Osteocyte (in vitro differentiated cells): ENCODE measurements at regions not wholly inside any gene's neighbourhood (a gene's known extent, or its start where the extent isn't known, plus 50 kb on each side); places are given as distances from the start of the nearest gene placed in this dataset.

ENCODE experiments used
- DNase-seq: peaks from one replicate; pipeline ENCODE4 v3.0.0; 2021; ENCODE audit warnings: mixed read lengths; ENCODE audit not compliant: unreplicated experiment; ENCODE audit errors: extremely low spot score
- H3K27ac Mint-ChIP-seq: one replicate; pipeline ENCODE4 v1.8.0; 2021; ENCODE audit warnings: mild to moderate bottlenecking, mixed read lengths; ENCODE audit not compliant: unreplicated experiment
- H3K27me3 Mint-ChIP-seq: one replicate; pipeline ENCODE4 v1.8.0; 2021; ENCODE audit warnings: mixed read lengths; ENCODE audit not compliant: unreplicated experiment
- H3K36me3 Mint-ChIP-seq: one replicate; pipeline ENCODE4 v1.8.0; 2021; ENCODE audit warnings: mixed read lengths; ENCODE audit not compliant: unreplicated experiment
- H3K4me1 Mint-ChIP-seq: one replicate; pipeline ENCODE4 v1.8.0; 2021; ENCODE audit warnings: mixed read lengths; ENCODE audit not compliant: unreplicated experiment
- H3K4me3 Mint-ChIP-seq: one replicate; pipeline ENCODE4 v1.8.0; 2021; ENCODE audit warnings: mild to moderate bottlenecking, moderate library complexity, mixed read lengths; ENCODE audit not compliant: unreplicated experiment
- H3K9me3 Mint-ChIP-seq: one replicate; pipeline ENCODE4 v1.8.0; 2021; ENCODE audit warnings: mixed read lengths; ENCODE audit not compliant: unreplicated experiment
- TF ChIP-seq, protein P1 (sequence below): fragments of 200-600 bp; sonication (generic); IDR thresholded peaks from 2 replicates; pipeline ENCODE4 v1.5.0; 2021; ENCODE audit warnings: antibody characterized with exemption, mild to moderate bottlenecking, moderate library complexity

DNA sequence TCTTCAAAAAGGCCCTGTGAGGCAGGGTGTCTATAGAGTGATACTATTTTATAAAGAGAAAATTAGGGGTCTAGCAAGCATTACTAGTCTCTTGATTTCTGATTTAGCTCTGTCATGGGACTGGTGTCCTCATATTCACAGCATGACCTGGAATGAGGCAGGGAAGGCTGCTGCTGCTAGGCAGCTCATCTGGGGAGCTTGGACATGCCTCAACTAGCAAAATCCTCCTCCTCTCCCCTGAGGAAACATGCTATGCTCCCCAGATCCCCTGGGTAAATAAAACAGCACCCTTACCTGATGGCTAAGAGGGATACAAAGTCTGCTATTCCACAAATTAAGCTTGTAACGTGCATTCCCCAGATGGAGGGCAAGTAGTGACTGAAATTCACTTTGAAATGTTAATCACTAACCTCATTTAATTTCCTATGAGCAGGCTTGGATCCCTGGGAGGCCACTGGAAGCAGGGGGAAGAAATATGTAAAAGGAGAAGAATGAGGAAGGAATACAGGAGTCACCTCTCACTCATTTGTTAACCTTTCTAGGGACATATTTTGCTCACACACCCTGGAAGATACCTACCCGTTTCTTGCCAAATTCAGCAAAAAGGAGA is 709.4 kb downstream of the SQOR start:
- H3K4me1 Mint-ChIP-seq = no peaks in the 10 kb centered on the region
- DNase-seq = no peak

GRCh38 chr15:46344915-46345314 is 710.1 kb downstream of the SQOR start:
- TF ChIP-seq, protein P1, sequence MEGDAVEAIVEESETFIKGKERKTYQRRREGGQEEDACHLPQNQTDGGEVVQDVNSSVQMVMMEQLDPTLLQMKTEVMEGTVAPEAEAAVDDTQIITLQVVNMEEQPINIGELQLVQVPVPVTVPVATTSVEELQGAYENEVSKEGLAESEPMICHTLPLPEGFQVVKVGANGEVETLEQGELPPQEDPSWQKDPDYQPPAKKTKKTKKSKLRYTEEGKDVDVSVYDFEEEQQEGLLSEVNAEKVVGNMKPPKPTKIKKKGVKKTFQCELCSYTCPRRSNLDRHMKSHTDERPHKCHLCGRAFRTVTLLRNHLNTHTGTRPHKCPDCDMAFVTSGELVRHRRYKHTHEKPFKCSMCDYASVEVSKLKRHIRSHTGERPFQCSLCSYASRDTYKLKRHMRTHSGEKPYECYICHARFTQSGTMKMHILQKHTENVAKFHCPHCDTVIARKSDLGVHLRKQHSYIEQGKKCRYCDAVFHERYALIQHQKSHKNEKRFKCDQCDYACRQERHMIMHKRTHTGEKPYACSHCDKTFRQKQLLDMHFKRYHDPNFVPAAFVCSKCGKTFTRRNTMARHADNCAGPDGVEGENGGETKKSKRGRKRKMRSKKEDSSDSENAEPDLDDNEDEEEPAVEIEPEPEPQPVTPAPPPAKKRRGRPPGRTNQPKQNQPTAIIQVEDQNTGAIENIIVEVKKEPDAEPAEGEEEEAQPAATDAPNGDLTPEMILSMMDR = no peak
- no peaks in the 10 kb centered on the region for H3K27me3 Mint-ChIP-seq
- no peaks in the 10 kb centered on the region for H3K4me1 Mint-ChIP-seq
- no peaks in the 10 kb centered on the region for H3K36me3 Mint-ChIP-seq
- no peak overlapping the region for H3K4me3 Mint-ChIP-seq
- no peak for DNase-seq
- H3K27ac Mint-ChIP-seq = no peak overlapping the region
- no peaks in the 10 kb centered on the region for H3K9me3 Mint-ChIP-seq

More for the DNA sequence above, 709.4 kb downstream of the SQOR start:
- no peaks in the 10 kb centered on the region for H3K9me3 Mint-ChIP-seq
- TF ChIP-seq, protein P1 = no peak
- H3K27ac Mint-ChIP-seq = no peak overlapping the region
- no peak overlapping the region for H3K4me3 Mint-ChIP-seq
- H3K27me3 Mint-ChIP-seq = no peaks in the 10 kb centered on the region
- no peaks in the 10 kb centered on the region for H3K36me3 Mint-ChIP-seq

GRCh38 chr15:46354443-46354842 is 719.6 kb downstream of the SQOR start:
- DNase-seq = no peak
- Mint-ChIP-seq H3K36me3 (no peaks in the 10 kb centered on the region), H3K9me3 (peaks cover 38% of the 10 kb centered on the region), H3K4me1 (no peaks in the 10 kb centered on the region), H3K27ac (no peak overlapping the region), H3K27me3 (no peaks in the 10 kb centered on the region), H3K4me3 (no peak overlapping the region)
- TF ChIP-seq, protein P1 = no peak

DNA sequence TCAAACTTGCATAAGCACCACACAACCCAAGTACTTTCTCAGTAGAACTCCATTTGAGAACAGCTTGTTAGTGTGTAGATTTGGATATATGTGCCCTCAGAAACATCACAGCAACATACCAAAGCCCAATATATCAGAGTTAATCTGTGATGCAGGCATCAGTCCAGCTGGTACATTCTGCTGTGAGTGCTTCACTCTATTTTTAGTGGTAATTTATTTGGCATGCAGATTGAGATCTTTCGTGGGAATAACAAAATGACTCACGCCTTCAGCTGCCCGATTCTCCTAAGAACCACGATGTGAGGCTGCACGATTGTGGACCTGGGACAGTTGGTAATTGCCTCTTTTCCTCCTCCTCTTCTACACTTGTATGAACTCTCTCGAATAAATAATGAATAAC is 730.7 kb downstream of the SQOR start:
- no peak for DNase-seq
- no peak overlapping the region for H3K4me3 Mint-ChIP-seq

DNA sequence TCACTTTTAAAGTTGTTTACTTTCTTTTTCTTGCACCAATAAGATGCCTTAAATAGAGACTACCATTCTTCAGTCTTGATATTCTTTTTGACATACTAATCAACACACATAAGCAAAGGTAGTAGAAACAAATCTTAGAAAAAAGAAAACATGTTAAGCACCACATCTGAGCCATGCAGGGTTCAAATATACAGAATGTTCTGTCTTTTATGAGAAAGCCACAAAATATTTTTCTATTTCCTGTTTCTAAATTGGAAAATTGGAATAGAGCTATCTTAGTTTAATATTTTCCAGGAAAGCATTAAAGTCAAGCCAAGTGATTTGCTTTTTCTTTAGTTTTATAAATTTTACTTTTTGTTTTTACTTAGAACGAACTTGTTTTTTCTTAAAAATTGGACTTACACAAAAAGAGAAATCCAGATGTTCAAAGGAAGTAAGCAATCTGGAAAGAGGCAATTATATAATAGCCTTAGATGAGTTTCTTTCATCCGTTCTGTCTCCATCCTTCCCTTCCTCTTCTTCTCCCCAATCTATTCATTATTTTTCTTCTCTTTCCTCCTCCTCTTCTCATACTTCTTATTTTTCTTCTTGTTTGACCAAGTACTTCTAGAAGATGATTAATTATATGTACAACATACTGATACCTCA is 731.7 kb downstream of the SQOR start:
- H3K4me1 Mint-ChIP-seq = no peaks in the 10 kb centered on the region
- TF ChIP-seq, protein P1 = no peak

More for the DNA sequence above, 730.7 kb downstream of the SQOR start:
- TF ChIP-seq, protein P1 = no peak
- Mint-ChIP-seq H3K4me1 (no peaks in the 10 kb centered on the region), H3K9me3 (peaks cover 37% of the 10 kb centered on the region), H3K27me3 (no peaks in the 10 kb centered on the region), H3K27ac (no peak overlapping the region), H3K36me3 (no peaks in the 10 kb centered on the region)

More for the DNA sequence above, 731.7 kb downstream of the SQOR start:
- H3K27me3 Mint-ChIP-seq = no peaks in the 10 kb centered on the region
- no peak overlapping the region for H3K27ac Mint-ChIP-seq
- peaks cover 41% of the 10 kb centered on the region for H3K9me3 Mint-ChIP-seq
- H3K36me3 Mint-ChIP-seq = no peaks in the 10 kb centered on the region
- no peak overlapping the region for H3K4me3 Mint-ChIP-seq
- DNase-seq = no peak
